ENCODE measurements at regions not wholly inside any gene's neighbourhood (a gene's known extent, or its start where the extent isn't known, plus 50 kb on each side); places are given as distances from the start of the nearest gene placed in this dataset.

DNA sequence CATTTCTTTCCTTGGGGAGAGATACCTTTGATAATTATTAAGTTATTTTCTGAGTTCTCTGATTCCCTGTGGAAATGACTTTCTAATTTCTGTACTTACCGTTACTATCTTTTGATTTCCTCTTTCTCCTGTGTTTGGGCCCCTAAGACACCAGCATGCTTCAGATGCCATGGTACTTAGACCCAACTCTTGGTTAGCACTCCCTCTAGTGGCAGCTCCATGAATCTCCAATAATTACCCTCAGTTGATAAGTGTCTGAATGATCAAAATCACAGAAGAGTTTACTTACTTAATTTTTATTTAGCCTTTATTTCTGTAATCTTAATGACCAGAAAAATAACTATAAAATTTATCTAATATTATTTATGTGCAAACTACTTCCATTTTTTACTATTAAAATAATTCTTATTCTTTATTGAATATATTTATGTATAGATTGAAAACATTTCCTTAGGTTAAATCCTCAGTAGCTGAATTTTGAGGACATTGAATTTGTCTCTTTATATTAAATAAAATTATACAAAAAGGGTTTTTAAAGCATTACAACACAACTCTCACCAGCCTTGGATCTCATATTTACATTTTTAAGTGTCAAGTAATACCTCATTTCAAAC, 300.4 kb downstream of the KCNS3 start:
- peak in 2 of 3 experiments; percentile 68 to 75 for DNase-seq

DNA sequence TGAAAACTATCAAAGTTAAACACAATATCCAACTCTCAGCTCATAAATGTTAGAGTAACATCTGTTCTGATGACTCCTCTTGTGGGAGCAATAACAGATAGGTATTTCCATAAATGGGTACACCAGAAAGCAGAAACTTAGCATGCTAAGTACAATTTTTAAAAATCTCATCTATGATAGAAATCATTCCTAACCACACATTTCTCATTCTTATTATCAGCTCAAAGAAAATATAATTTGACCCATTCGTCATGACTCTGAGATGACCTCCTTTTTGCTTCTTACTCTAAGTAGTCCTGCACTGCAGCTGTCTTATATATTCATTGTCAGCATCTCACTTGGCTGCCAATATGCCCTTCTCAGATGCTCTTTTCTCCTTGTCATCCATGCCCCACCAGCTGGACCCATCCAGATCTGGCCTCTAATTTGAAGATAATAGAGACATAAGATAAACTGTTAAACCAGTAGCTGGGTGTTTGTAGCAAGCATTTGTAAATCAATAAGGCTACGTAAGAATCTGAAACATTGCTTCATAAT, 298.3 kb downstream of the KCNS3 start:
- no peak for DNase-seq

DNA sequence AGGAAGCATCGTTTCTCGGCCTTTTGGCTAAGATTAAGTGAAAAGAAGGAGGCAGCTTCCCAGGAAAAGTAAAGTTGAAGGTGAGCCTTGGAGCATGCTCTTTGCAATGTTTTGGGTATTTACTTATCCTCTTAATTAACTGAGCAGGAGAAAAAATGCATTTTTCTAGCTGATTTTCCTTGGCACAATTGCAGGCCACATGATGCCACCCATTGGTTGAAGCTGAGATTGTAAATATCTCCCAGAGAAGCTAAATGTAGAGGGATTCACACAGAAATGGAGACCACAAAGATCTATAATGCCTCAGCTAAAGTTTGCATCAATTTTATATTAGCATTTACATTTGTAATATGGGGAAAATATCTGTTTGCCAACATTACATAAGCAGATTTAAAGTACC, 294.1 kb downstream of the KCNS3 start:
- DNase-seq: no peak

DNA sequence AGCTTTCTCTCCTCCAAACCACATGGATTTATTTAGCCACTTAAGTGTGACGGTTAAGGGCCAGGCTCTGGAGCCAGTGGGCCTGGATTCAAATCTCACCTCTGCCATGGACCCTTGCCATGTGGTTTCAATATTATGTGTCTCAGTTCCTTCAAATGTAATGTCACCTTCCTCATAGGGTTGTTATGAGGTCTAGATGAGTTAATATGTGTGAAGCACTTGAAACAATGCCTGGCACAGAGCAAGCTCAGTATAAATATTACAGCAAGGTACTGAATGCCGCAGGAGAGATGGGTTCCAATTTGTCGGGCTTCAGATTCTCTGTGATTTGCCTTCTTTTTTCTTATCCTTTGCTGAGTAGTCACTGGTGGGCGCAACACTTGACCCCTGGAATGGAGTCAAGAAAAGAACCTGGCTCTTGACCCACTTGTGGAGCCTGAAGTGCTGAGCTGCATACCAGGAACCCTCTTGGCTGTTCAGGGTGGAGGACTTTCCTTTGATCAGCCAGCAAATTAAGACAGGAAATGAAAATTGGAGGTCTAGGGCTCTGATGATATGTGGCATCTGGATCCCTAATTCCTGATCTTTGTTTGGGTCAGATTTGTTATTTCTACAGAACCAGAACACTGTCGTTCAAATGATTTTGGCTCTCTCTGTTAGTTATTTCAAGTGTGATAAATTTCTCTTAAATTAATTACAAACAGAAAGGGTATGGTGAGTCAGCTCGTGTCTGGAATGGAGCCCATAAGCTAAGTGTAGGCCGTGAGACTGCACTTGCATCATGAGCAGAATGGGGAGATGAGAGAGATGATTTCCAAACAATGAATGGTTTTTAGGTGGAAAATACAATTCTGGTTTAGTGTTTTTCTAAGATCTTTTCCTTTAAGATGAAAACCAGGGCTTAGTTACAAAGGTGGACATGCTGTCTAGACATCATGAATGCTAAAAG, 293.0 kb downstream of the KCNS3 start:
- no peak for DNase-seq

GRCh38 chr2:18170642-18171041, 292.2 kb downstream of the KCNS3 start:
- DNase-seq: no peak

DNA sequence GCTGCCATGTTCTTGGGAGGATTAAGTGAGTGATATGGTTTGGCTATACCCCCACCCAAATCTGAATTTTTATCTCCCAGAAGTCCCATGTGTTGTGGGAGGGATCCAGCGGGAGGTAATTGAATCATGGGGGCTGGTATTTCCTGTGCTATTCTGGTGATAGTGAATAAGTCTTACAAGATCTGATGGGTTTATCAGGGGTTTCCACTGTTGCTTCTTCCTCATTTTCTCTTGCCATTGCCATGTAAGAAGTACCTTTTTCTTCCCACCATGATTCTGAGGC, 291.4 kb downstream of the KCNS3 start:
- DNase-seq: no peak

GRCh38 chr2:18169121-18169892, 290.8 kb downstream of the KCNS3 start:
- no peak for DNase-seq

- no peak for DNase-seq
These were observed 289.4 kb downstream of the KCNS3 start for GRCh38 chr2:18167871-18168270.

DNA sequence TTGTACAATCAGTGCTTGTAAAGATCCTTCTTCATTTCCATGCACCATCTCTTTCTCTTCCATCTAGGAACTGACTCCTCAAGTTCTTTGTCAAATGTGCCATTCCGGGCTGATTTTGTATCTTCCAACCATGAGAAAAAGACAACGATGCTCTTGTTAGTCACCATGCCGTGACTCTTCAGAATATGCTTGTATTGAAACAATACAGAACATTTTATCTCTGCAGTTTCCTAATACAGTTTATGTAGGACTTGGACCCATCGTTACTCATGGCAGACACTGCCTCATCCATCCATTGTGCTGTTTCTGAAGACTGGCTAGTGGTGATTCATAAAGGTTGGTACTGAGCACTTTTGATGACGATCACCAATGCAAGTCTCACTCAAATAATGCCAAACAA, 283.2 kb downstream of the KCNS3 start:
- DNase-seq: no peak

- DNase-seq: no peak
These were observed 281.4 kb downstream of the KCNS3 start for GRCh38 chr2:18159896-18160295.

DNA sequence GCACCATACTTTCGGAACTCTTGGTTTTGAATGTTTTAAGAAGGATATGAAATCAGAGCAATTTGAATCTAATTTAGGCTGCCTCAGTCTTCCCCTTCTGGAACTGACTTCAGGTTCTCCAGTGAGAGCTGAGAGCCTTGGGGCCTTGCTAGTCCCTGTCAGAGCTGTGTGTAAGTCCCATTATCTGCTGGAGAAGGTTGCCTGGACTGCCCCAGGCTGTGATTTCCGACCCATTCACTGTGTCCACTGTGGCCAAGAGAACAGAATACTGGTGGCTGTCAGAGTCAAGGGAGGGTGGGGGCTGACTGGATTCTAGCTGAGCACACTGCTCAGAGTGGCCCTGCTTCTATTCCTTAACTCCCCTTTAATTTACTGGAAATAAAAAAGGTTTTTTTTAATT, 278.0 kb downstream of the KCNS3 start:
- no peak for DNase-seq

GRCh38 chr2:18156002-18156401, 277.5 kb downstream of the KCNS3 start:
- DNase-seq: no peak

DNA sequence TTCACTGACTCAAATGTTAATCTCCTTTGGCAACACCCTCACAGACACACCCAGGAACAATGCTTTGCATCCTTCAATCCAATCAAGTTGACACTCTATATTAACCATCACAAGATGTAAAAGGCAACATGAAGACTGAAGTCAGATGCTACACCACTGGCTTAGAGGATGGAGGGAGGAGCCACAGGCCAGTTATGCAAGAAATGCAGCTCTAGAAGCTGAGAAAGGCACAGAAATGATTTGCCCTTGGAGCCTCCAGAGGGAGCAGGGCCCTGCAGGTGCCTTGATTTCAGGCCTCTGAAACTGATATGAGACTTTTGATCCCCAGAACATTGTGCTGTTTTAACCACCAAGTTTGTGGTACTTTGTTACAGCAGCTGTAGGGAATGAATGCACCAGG, 276.3 kb downstream of the KCNS3 start:
- DNase-seq: no peak

DNA sequence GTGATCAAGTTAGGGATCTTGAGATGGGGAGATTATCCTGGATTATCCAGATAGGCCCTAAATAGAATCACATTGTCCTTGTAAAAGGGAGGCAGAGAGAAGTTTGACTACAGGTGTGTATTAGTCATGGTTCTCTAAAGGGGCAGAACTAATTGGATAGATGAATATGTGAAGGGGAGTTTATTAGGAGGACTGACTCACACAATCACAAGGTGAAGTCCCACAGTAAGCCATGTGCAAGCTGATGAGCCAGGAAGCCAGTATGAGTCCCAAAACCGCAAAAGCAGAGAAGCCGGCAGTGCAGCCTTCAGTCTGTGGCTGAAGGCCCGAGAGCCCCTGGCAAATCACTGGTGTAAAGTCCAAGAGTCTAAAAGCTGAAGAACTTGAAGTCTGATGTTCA, 275.8 kb downstream of the KCNS3 start:
- DNase-seq: no peak

- DNase-seq: no peak
These were observed 275.3 kb downstream of the KCNS3 start for GRCh38 chr2:18153741-18154140.

DNA sequence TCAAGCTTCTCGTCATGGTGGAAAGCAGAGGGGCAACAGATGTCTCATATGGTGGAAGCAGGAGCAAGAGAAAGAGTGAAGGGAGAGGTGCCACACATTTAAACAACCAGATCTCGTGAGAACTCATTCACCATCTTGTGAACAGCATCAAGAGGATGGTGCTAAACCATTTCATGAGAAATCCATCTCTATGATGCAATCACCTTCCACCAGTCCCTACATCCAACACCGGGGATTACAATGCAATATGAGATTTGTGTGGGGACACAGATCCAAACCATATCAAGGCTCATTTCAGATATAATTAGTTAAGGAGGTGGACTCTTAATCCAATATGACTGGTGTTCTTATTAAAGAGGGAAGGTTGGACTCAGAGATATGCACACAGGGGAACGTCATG, 272.8 kb downstream of the KCNS3 start:
- DNase-seq: no peak

GRCh38 chr2:18149660-18150246, 271.3 kb downstream of the KCNS3 start:
- DNase-seq: peak; percentile 19 to 70 (median 64)

GRCh38 chr2:18136881-18137475, 258.5 kb downstream of the KCNS3 start:
- DNase-seq: no peak

DNA sequence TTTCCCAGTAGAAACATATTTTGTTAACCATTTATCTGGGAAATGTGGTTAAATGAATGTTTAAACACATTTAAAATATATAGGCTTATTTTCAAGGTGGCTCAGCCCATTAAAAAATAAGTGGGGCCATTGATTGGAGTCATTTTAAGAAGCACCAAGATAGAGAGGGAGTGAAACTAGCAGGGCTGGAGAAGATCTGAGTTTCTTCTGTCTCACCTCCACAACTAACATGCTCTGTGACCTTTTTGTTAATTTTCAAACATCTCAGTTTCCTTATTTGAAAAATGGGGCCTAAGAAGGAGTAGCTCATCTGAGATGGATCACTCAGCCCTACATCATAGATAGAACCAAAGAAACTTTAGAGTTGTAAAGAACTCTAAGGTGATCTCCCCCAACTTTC, 254.8 kb downstream of the KCNS3 start:
- no peak for DNase-seq

- no peak for DNase-seq
These were observed 254.2 kb downstream of the KCNS3 start for GRCh38 chr2:18132697-18133096.

GRCh38 chr2:18131761-18132160, 253.3 kb downstream of the KCNS3 start:
- no peak for DNase-seq

DNA sequence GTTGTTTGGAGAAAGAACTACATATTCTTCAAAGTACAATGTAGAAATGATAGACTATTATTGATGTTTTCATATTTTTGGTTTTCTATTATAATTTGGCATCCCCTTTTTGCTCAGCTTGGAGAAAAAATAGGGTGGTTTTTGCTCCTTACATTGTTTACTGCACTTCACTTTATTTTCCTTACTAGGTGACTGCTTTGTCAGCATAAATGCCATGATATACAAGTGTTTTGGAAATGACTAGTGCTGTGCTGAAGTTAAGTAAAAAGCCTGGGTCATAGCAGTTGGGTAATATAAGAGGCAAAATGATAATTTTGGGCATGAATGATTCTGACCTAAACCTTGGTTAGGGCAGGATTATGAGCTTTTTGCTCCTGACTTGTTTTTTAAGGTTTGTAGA, 250.9 kb downstream of the KCNS3 start:
- DNase-seq: no peak

DNA sequence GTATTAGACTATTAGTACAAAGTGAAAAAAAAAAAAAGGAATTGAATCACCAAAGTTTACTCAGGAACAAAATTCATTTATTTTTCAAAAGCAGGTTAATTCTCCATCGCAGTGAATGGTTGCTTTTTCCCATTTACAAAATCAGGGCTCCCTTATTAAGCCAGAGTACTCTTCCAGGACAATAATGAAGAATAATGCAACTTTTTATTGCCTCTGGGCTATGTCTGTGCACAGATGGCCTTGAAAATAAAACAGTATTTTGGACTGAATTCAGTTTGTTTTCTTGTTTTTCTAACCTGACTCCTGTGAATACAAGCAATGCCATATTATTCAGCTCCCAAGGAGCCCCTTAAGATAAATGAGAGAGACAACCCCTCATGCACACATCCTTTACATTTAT, 246.8 kb downstream of the KCNS3 start:
- DNase-seq: no peak

Data from NCI-H1417 (cell line).